Activated naive CD8-positive, alpha-beta T cell treated with anti-CD3 and anti-CD28 coated beads, Interleukin-2, amount 10 ng/mL, durations not matched to agents 7 days and 5 days (primary cell): ENCODE measurements at regions not wholly inside any gene's neighbourhood (a gene's known extent, or its start where the extent isn't known, plus 50 kb on each side); places are given as distances from the start of the nearest gene placed in this dataset.
"Not testable (repeated sequence)": the region's sequence is repeated elsewhere in the genome, so short reads cannot be mapped to it uniquely, and the experiment has no call there.

ENCODE experiments used
- ATAC-seq: fragments of 150-1000 bp; cut with Tn5 transposase; one replicate; pipeline ENCODE4 v1.10.0; 2021; ENCODE audit warnings: low read depth, moderate library complexity
- POLR2A ChIA-PET: fragments of 350-600 bp; sonication (Branson Sonifier 250); formaldehyde crosslinking; loops from one replicate; lab custom pipeline; 2021; ENCODE audit warnings: antibody characterized with exemption; lab: Charles Lee
- DNase-seq: peaks from one replicate; pipeline ENCODE4 v3.0.0; 2021
- H3K27ac Mint-ChIP-seq: one replicate; pipeline ENCODE4 v1.8.0; 2022; ENCODE audit warnings: mild to moderate bottlenecking, mixed read lengths
- H3K27me3 Mint-ChIP-seq: one replicate; pipeline ENCODE4 v1.8.0; 2022; ENCODE audit warnings: mild to moderate bottlenecking, moderate library complexity, mixed read lengths
- H3K36me3 Mint-ChIP-seq: one replicate; pipeline ENCODE4 v1.8.0; 2021; ENCODE audit warnings: mild to moderate bottlenecking, mixed read lengths
- H3K4me1 Mint-ChIP-seq: one replicate; pipeline ENCODE4 v1.8.0; 2021; ENCODE audit warnings: mixed read lengths
- H3K4me3 Mint-ChIP-seq: one replicate; pipeline ENCODE4 v1.8.0; 2022; ENCODE audit warnings: mild to moderate bottlenecking, moderate library complexity, mixed read lengths
- H3K9me3 Mint-ChIP-seq: one replicate; pipeline ENCODE4 v1.8.0; 2021; ENCODE audit warnings: mixed read lengths

DNA sequence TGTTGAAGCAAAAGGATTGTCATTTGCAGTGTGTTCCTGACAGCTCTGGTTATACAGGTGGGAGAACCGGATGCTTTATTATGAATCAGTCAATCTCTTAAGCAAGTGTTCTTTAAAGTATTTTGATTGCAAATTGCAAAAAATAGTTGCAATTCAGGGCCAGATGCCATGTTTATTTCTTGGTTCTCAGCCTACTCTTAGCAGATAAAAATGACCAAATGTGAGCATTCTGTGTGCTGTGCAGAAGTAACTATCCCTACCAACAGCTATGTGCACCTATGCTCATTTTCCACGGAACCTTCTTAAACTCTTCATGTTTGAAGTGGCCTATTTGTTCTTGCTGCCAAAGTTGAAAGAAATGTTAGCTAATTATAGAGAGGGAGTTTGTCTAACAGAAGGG, 262.3 kb upstream of the RASGRP1 start:
- Mint-ChIP-seq H3K4me3 (no peak overlapping the region), H3K9me3 (peaks cover 1% of the 10 kb centered on the region), H3K27ac (no peak overlapping the region), H3K4me1 (no peaks in the 10 kb centered on the region), H3K27me3 (peaks cover 13% of the 10 kb centered on the region), H3K36me3 (no peaks in the 10 kb centered on the region)
- ATAC-seq (no peak), DNase-seq (no peak)
- POLR2A ChIA-PET: no interaction called here

DNA sequence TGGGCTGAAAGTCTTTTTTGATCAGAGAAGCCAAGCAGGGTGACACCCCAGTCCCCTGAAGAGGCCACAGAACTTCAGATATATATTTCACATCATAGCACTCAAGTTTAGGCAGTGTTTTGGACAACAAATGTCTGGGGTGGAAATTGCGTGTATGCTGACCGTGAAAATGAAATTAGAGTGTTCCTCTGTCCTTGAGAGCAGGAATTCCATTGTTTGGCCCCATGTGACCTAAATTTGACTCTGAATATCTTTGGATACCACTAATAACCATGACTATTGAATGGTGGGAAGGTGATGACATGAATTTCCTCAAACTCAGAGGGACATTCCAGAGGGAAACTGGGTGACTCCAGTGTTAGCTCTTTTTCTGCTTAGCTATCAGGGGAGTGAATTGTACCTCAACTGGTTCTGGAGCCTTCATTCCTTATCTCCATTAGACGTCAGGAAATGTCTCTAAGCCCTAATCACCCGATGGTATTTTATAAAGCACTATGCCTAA, 263.5 kb upstream of the RASGRP1 start:
- Mint-ChIP-seq H3K27ac (no peak overlapping the region), H3K4me1 (no peaks in the 10 kb centered on the region), H3K36me3 (no peaks in the 10 kb centered on the region), H3K4me3 (no peak overlapping the region), H3K27me3 (peaks cover 9% of the 10 kb centered on the region), H3K9me3 (peaks cover 3% of the 10 kb centered on the region)
- no peak for ATAC-seq
- POLR2A ChIA-PET: no interaction called here
- no peak for DNase-seq

DNA sequence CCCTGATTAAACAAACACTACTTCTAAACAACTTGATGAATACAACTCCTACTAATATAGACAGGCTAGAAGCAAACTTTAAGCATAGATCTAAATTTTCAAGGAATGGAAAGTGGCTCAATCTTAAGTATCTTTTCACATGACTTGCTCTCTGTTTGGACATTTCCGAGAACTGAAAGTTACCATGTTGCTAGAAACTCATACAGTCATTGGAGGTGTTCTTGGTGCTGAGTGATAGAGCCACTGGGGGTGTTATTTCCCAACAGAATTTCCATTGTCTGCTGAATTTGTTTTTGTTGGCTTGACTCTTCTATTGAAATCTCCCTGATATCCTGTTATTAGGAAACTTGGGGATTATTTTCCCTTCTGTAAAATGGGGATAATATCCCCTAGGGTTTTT, 264.5 kb upstream of the RASGRP1 start:
- Mint-ChIP-seq H3K4me1 (no peaks in the 10 kb centered on the region), H3K36me3 (no peaks in the 10 kb centered on the region)
- POLR2A ChIA-PET: no interaction called here

DNA sequence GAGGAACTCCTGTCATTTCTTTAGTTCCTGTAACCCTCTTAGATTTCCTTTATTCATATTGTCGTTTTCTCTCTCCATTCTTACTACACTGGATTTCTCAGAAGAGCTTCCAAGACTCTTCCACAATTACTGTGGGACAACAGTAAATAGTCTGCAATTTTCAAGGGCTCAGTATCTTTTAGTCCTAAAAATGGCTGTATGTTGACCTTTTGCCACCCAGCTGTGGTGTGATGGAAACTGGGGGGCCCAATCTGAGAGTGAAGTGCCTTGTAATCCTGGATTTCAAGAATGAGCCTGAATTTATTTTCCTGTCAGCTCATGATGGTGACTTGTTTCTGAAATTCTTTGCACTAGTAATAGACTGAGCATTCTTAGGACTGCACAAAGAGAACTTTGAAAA, 277.6 kb upstream of the RASGRP1 start:
- no peak for ATAC-seq
- no peak overlapping the region for H3K4me3 Mint-ChIP-seq
- H3K36me3 Mint-ChIP-seq: no peaks in the 10 kb centered on the region
- POLR2A ChIA-PET: no interaction called here
- H3K27me3 Mint-ChIP-seq: peaks cover 9% of the 10 kb centered on the region
- no peaks in the 10 kb centered on the region for H3K9me3 Mint-ChIP-seq
- no peaks in the 10 kb centered on the region for H3K4me1 Mint-ChIP-seq
- no peak for DNase-seq
- H3K27ac Mint-ChIP-seq: no peak overlapping the region

More for the DNA sequence above, 264.5 kb upstream of the RASGRP1 start:
- no peak overlapping the region for H3K27ac Mint-ChIP-seq
- peaks cover 8% of the 10 kb centered on the region for H3K27me3 Mint-ChIP-seq
- DNase-seq (no peak), ATAC-seq (no peak)
- no peak overlapping the region for H3K4me3 Mint-ChIP-seq
- H3K9me3 Mint-ChIP-seq: peaks cover 3% of the 10 kb centered on the region

DNA sequence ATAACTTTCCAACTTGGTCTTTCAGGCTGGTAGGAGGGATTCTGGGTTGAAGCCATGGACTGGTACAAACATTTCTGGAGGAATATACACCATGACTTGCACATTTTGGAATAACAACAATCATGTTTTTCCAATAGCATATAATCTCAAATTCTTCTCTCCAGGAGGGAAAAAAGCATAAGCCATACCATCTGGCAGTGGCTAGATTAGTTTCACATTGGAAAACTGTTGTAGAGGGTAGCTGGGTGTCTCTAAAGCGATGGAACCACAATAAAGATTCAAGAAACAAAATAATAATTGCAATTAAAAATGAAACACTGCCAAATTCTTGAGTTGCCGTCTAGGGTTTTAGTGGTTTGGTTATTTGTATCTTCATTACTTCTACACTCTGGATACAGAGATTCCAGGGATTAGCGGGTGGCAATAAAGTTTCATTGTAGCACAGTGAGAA, 278.5 kb upstream of the RASGRP1 start:
- no peak overlapping the region for H3K4me3 Mint-ChIP-seq
- H3K27me3 Mint-ChIP-seq: peaks cover 6% of the 10 kb centered on the region
- no peak for ATAC-seq
- no peak for DNase-seq
- no peak overlapping the region for H3K27ac Mint-ChIP-seq
- H3K4me1 Mint-ChIP-seq: no peaks in the 10 kb centered on the region
- POLR2A ChIA-PET: no interaction called here
- H3K36me3 Mint-ChIP-seq: no peaks in the 10 kb centered on the region
- H3K9me3 Mint-ChIP-seq: no peaks in the 10 kb centered on the region

DNA sequence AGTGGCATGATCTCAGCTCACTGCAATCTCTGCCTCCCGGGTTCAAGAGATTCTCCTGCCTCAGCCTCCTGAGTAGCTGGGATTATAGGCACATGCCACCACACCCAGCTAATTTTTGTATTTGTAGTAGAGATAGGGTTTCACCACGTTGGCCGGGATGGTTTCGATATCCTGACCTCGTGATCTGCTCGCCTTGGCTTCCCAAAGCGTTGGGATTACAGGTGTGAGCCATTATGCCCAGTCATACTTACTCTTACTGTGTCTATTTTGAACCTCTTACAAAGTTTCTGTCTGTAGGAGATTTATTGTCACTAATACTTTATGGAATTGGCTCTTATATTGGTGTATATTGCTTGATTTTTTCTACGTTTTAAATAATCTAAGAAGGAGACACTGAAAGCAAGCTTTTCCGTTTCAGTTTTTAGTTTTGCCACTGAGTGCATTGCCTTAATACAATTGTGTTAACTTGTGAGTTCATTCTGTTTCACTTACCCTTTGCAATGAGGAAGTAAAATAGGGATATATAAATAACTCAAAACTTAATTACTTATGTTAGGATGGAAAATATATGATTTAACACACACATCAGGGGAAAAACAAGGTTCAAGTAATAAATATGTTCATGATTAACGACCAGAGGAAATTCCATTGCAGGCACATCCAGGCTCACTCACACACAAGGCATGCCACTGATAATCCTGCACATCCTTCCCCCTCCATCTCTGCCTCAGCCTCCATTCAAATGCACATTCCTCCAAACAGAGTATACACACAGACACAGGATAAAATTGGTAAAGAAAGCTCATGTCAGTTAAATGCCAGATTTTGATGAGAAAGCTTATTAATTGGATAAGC, 279.3 kb upstream of the RASGRP1 start:
- no peaks in the 10 kb centered on the region for H3K36me3 Mint-ChIP-seq
- DNase-seq (no peak), ATAC-seq (no peak)
- POLR2A ChIA-PET: no interaction called here
- peaks cover 2% of the 10 kb centered on the region for H3K27me3 Mint-ChIP-seq
- no peaks in the 10 kb centered on the region for H3K4me1 Mint-ChIP-seq
- no peak overlapping the region for H3K4me3 Mint-ChIP-seq
- no peak overlapping the region for H3K27ac Mint-ChIP-seq
- H3K9me3 Mint-ChIP-seq: no peaks in the 10 kb centered on the region

DNA sequence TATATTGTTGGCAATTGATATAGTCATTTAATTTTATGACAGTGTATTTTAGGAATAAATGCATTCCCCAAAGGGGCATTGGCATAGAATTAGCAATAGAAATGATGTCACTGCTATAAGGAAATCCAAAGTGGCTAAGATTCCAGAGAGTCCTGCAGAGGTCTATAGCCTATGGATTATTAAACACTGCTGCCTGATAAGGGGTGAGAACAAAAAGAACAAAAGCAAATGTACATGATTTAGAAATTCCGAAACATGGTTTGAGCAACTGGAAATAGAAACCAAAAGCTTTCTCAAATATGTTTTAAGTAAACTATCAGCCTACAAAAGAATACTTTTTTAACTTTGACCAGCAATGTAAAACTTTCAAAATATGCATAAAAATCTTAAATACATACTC, 280.1 kb upstream of the RASGRP1 start:
- Mint-ChIP-seq H3K27ac (no peak overlapping the region), H3K4me1 (no peaks in the 10 kb centered on the region), H3K36me3 (no peaks in the 10 kb centered on the region), H3K9me3 (no peaks in the 10 kb centered on the region), H3K4me3 (no peak overlapping the region), H3K27me3 (peaks cover 5% of the 10 kb centered on the region)
- DNase-seq (no peak), ATAC-seq (no peak)
- POLR2A ChIA-PET: no interaction called here

DNA sequence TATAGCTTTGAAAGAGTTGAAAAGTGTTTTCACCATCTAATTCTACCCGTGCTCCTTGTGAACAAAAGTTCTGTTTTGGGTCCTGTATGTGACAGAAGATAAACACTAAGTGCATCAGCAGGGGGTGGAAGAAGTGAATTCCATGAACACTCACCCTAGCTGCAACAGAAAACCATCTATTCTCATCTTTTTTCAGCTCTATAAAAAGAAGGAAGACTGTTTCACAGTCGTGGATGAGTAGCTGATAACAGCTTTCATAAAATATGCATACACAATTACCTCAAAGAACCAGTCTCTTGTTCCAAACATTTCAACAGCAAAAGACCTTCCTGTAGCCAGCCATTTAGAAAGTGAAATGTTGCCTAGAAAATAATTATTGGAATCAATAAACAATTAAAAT, 281.7 kb upstream of the RASGRP1 start:
- POLR2A ChIA-PET: no interaction called here
- Mint-ChIP-seq H3K36me3 (no peaks in the 10 kb centered on the region), H3K4me1 (no peaks in the 10 kb centered on the region), H3K9me3 (no peaks in the 10 kb centered on the region), H3K4me3 (no peak overlapping the region), H3K27ac (no peak overlapping the region), H3K27me3 (peaks cover 7% of the 10 kb centered on the region)
- no peak for ATAC-seq
- no peak for DNase-seq

DNA sequence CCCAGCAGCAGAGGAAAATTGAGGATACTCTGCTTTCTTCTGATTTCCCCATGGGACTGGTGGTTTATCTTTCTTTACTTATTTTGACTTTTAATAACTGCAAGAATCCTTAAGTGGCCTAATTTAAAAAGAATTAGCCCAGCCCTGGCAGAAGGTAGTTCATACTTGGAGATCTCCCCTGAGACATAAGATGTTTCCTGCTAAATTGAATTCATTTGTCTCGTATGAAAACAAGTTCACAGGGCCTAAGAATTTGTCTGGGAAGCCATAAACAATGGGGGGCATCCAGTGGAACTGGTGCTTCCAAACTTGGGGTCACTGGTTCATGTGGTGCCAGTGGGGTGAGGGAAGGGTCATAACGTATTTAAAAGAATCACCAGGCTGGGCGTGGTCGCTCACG, 283.1 kb upstream of the RASGRP1 start:
- DNase-seq: no peak
- POLR2A ChIA-PET: no interaction called here
- ATAC-seq: no peak
- H3K36me3 Mint-ChIP-seq: no peaks in the 10 kb centered on the region
- H3K4me3 Mint-ChIP-seq: no peak overlapping the region
- no peak overlapping the region for H3K27ac Mint-ChIP-seq
- no peaks in the 10 kb centered on the region for H3K9me3 Mint-ChIP-seq
- peaks cover 7% of the 10 kb centered on the region for H3K27me3 Mint-ChIP-seq
- no peaks in the 10 kb centered on the region for H3K4me1 Mint-ChIP-seq

DNA sequence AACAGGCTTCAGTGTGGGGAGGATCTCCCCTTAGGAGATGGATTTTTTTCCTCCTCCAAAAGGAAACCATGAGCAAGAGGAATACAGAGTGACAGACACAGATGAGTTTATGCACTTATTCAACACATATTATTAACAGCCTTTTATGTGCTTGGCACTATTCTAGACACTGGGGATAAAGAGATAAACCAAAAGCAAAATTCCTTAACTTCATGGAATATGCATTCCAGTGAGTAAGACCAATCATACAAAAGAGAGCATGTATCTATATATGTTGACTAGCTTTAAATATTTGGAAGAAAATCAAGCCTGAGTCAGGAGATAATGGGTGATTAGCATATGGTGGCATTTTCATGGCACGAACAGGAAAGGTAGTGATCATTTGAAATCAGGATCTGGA, 284.4 kb upstream of the RASGRP1 start:
- ATAC-seq (no peak), DNase-seq (no peak)
- H3K4me3 Mint-ChIP-seq: no peak overlapping the region
- H3K36me3 Mint-ChIP-seq: no peaks in the 10 kb centered on the region
- POLR2A ChIA-PET: no interaction called here
- peaks cover 9% of the 10 kb centered on the region for H3K27me3 Mint-ChIP-seq
- no peak overlapping the region for H3K27ac Mint-ChIP-seq
- H3K9me3 Mint-ChIP-seq: no peaks in the 10 kb centered on the region
- no peaks in the 10 kb centered on the region for H3K4me1 Mint-ChIP-seq

DNA sequence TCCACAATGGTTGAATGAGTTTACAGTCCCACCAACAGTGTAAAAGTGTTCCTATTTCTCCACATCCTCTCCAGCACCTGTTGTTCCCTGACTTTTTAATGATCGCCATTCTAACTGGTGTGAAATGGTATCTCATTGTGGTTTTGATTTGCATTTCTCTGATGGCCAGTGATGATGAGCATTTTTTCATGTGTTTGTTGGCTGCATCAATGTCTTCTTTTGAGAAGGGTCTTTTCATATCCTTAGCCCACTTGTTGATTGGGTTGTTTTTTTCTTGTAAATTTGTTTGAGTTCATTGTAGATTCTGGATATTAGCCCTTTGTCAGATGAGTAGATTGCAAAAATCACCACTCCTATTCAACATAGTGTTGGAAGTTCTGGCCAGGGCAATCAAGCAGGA, 287.6 kb upstream of the RASGRP1 start:
- POLR2A ChIA-PET, H3K27ac Mint-ChIP-seq, H3K4me3 Mint-ChIP-seq, DNase-seq, H3K36me3 Mint-ChIP-seq, ATAC-seq, H3K4me1 Mint-ChIP-seq, H3K9me3 Mint-ChIP-seq: not testable (repeated sequence)
- peaks cover 16% of the 10 kb centered on the region for H3K27me3 Mint-ChIP-seq

DNA sequence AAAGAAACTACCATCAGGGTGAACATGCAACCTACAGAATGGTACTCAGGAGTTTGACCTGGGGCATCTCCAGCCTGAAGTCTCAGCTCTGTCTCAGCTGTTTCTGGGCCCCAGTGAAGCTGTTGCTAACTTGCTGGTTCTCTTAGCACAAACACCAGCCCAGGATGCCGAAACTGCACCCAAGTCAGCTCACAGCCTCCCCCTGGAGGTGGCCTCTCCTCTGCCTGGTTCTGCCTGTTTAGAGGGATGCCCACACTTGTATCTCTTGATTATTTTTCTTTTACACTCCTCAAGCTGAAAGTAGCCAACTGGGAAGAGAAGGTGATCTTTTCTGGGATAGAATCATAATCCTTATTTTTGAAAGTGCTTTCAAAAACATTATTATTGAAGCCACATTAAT, 289.0 kb upstream of the RASGRP1 start:
- no peak for DNase-seq
- Mint-ChIP-seq H3K36me3 (no peaks in the 10 kb centered on the region), H3K9me3 (no peaks in the 10 kb centered on the region), H3K4me3 (no peak overlapping the region), H3K4me1 (no peaks in the 10 kb centered on the region), H3K27ac (no peak overlapping the region), H3K27me3 (peaks cover 16% of the 10 kb centered on the region)
- POLR2A ChIA-PET: no interaction called here
- ATAC-seq: no peak

DNA sequence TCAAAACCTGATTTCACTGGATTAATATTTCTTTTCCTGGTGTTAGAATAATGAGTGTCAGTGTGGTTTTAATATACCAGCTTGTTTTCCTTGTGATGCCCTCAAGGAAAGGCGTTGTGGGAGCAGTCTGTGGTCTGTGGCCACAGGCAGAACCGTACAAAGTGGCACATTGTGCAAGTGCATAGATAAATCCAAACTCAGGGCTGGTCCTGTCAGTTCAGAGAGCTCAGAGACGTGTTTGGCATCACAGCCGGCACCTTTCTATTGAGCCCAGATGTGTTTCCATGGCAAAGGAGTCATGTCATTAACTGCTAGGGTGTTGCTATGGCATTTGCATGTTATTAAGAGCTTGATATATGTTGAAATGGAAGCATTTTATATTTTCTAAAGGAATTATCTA, 289.9 kb upstream of the RASGRP1 start:
- POLR2A ChIA-PET: no interaction called here
- H3K4me3 Mint-ChIP-seq: no peak overlapping the region
- no peak overlapping the region for H3K27ac Mint-ChIP-seq
- peaks cover 13% of the 10 kb centered on the region for H3K27me3 Mint-ChIP-seq
- ATAC-seq: no peak
- no peaks in the 10 kb centered on the region for H3K4me1 Mint-ChIP-seq
- H3K36me3 Mint-ChIP-seq: no peaks in the 10 kb centered on the region
- no peaks in the 10 kb centered on the region for H3K9me3 Mint-ChIP-seq
- no peak for DNase-seq

DNA sequence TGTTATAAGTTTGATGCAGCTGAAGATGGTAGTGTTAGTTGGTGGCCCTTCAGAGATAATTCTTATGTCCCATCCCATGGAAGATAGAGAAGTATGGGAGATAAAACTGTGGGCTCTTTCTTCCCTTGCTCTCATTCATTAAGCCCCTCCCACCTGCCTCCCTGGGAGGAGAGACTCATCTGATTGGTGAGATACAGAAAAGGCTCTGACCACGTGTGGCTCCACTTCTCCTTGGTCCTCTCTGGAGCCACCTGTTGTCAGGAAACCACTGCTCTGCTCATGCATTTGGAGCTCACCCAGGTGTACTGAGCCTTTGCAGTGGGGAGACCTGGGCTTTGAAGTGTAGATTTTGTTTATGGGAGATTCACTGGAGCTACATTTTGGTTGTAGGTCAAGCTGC, 293.2 kb upstream of the RASGRP1 start:
- H3K4me1 Mint-ChIP-seq: peaks cover 3% of the 10 kb centered on the region
- POLR2A ChIA-PET: no interaction called here
- peaks cover 20% of the 10 kb centered on the region for H3K27me3 Mint-ChIP-seq
- H3K4me3 Mint-ChIP-seq: no peak overlapping the region
- H3K36me3 Mint-ChIP-seq: no peaks in the 10 kb centered on the region
- no peak for DNase-seq
- no peaks in the 10 kb centered on the region for H3K9me3 Mint-ChIP-seq
- ATAC-seq: no peak
- H3K27ac Mint-ChIP-seq: no peak overlapping the region
